GM12878 (cell line): ENCODE measurements at regions not wholly inside any gene's neighbourhood (a gene's known extent, or its start where the extent isn't known, plus 50 kb on each side); places are given as distances from the start of the nearest gene placed in this dataset.

Experiments used
- ATAC-seq: fragments of 200-7000 bp; cut with Tn5 transposase; 3 replicates; pipeline ENCODE4 v1.9.1; 2020; ENCODE audit warnings: mild to moderate bottlenecking, moderate library complexity
- BruUV-seq: library from RNA; stranded (reverse); fragments of 400-500 nt; replicated peaks from 2 replicates; lab custom pipeline; 2021; lab: Mats Ljungman, UMichigan
- CTCF ChIA-PET: fragments of 300-600 bp; sonication (Branson Sonifier 250); formaldehyde crosslinking; extraction: SDS; loops from one replicate; lab custom pipeline; 2021; ENCODE audit warnings: inconsistent platforms; lab: Yijun Ruan, JAX
- POLR2A ChIA-PET: fragments of 350-600 bp; formaldehyde crosslinking; extraction: SDS; loops from one replicate; lab custom pipeline; 2021; ENCODE audit warnings: inconsistent platforms; lab: Charles Lee
- RAD21 ChIA-PET: fragments of 300-600 bp; sonication (Branson Sonifier 250); formaldehyde crosslinking; loops from one replicate; lab custom pipeline; 2023; ENCODE audit warnings: antibody characterized with exemption; ENCODE audit not compliant: unreplicated experiment; lab: Charles Lee
- SMC1A ChIA-PET: fragments of 300-600 bp; sonication (Branson Sonifier 250); formaldehyde crosslinking; loops from one replicate; lab custom pipeline; 2023; ENCODE audit not compliant: unreplicated experiment, uncharacterized antibody; lab: Charles Lee
- DNase-seq: peaks from one replicate; pipeline ENCODE4 v3.0.0-alpha.2; 2011; ENCODE audit warnings: low read depth, low spot score
- FAIRE-seq: peaks from 3 replicates; lab custom pipeline; 2011; peaks lifted over from hg19 to GRCh38; lab: Jason Lieb, UNC
- H2AFZ ChIP-seq: 2 replicates; pipeline ENCODE4 v1.6.0; 2011; ENCODE audit warnings: low read depth, low read length, control low read depth; ENCODE audit not compliant: control insufficient read depth
- H3K27ac ChIP-seq: 2 replicates; pipeline ENCODE4 v1.5.1; 2011; ENCODE audit warnings: control low read depth; ENCODE audit not compliant: control insufficient read depth, insufficient read depth
- H3K27me3 ChIP-seq, 2 experiments: replicated peaks in 1 of 2; 2 replicates each; pipeline versions ENCODE4 v1.6.0 to v1.6.1; 2011; ENCODE audit warnings: low read length in 1 of 2; ENCODE audit not compliant: control insufficient read depth in 2 of 2, insufficient read depth in 2 of 2
- H3K36me3 ChIP-seq, 2 experiments: 2 replicates each; pipeline ENCODE4 v1.5.1; 2011; ENCODE audit warnings: low read length in 1 of 2; ENCODE audit not compliant: control insufficient read depth in 2 of 2, insufficient read depth in 2 of 2
- H3K4me1 ChIP-seq: 2 replicates; pipeline ENCODE4 v1.6.1; 2011; ENCODE audit warnings: mild to moderate bottlenecking, low read length, moderate library complexity, mixed read lengths; ENCODE audit not compliant: control insufficient read depth, insufficient read depth
- H3K4me2 ChIP-seq: 2 replicates; pipeline ENCODE4 v1.6.0; 2011; ENCODE audit warnings: control low read depth; ENCODE audit not compliant: control insufficient read depth, insufficient read depth
- H3K4me3 ChIP-seq: fragments of 200-600 bp; sonication (generic); 2 replicates; pipeline ENCODE4 v1.5.1; 2016
- H3K79me2 ChIP-seq: 2 replicates; pipeline ENCODE4 v1.6.0; 2011; ENCODE audit warnings: low read length; ENCODE audit not compliant: control insufficient read depth, insufficient read depth
- H3K9ac ChIP-seq: 2 replicates; pipeline ENCODE4 v1.8.0; 2011; ENCODE audit warnings: low read length, control low read depth, mixed read lengths; ENCODE audit not compliant: control insufficient read depth, insufficient read depth
- H3K9me3 ChIP-seq: replicated peaks from 3 replicates; pipeline ENCODE4 v1.5.1; 2011; ENCODE audit warnings: mild to moderate bottlenecking, low read length; ENCODE audit not compliant: control insufficient read depth, insufficient read depth
- H4K20me1 ChIP-seq: 2 replicates; pipeline ENCODE4 v1.6.0; 2011; ENCODE audit not compliant: control insufficient read depth, insufficient read depth
- ATF7 ChIP-seq: fragments of 450-650 bp; IDR thresholded peaks from 2 replicates; pipeline ENCODE4 v1.6.1; 2016; ENCODE audit warnings: low read depth, mild to moderate bottlenecking
- CEBPB ChIP-seq, 2 experiments: fragments of 150-350 bp in 1 of 2; IDR thresholded peaks; 2 replicates each; pipeline ENCODE4 v1.6.1; 2012 to 2014; ENCODE audit warnings: low read depth in 2 of 2, low read length in 2 of 2, borderline replicate concordance in 1 of 2, inconsistent platforms in 1 of 2
- ESRRA ChIP-seq: IDR thresholded peaks from 2 replicates; pipeline ENCODE4 v1.6.1; 2012; ENCODE audit warnings: mild to moderate bottlenecking, low read length, improper control_type of control experiment
- GATAD2B ChIP-seq: fragments of 450-650 bp; conservative IDR thresholded peaks from 2 replicates; pipeline ENCODE4 v1.6.1; 2017; ENCODE audit warnings: low read depth, mild to moderate bottlenecking, moderate library complexity
- MTA2 ChIP-seq: fragments of 450-650 bp; IDR thresholded peaks from 2 replicates; pipeline ENCODE4 v1.6.1; 2016; ENCODE audit warnings: low read depth, mild to moderate bottlenecking, moderate library complexity
- PAX5 ChIP-seq: IDR thresholded peaks from 2 replicates; pipeline ENCODE4 v1.6.1; 2011; ENCODE audit warnings: low read depth, low read length, borderline replicate concordance
- STAT3 ChIP-seq: IDR thresholded peaks from 2 replicates; pipeline ENCODE4 v1.6.1; 2011; ENCODE audit warnings: low read depth, low read length, improper control_type of control experiment
- SUZ12 ChIP-seq: fragments of 200-600 bp; sonication (generic); IDR thresholded peaks from one replicate; pipeline ENCODE4 v1.6.1; 2018; ENCODE audit warnings: antibody characterized with exemption, mild to moderate bottlenecking; ENCODE audit not compliant: unreplicated experiment
- TARDBP ChIP-seq: IDR thresholded peaks from 2 replicates; pipeline ENCODE4 v1.6.1; 2016; ENCODE audit warnings: borderline replicate concordance
- WRNIP1 ChIP-seq: IDR thresholded peaks from 2 replicates; pipeline ENCODE4 v1.6.1; 2011; ENCODE audit warnings: low read depth, low read length, improper control_type of control experiment, borderline replicate concordance
- YBX1 ChIP-seq: fragments of 450-650 bp; IDR thresholded peaks from 2 replicates; pipeline ENCODE4 v1.6.1; 2016; ENCODE audit warnings: antibody characterized with exemption
- ZBED1 ChIP-seq: IDR thresholded peaks from 2 replicates; pipeline ENCODE4 v1.6.1; 2016; ENCODE audit warnings: borderline replicate concordance
- WGBS: methylation state at CpG from one replicate; pipeline ENCODE4 v1.1.6; 2016; ENCODE audit warnings: low lambda C conversion rate; ENCODE audit not compliant: insufficient replicate concordance, insufficient coverage; ENCODE audit errors: missing lambda C conversion rate; 5-methylcytosine and 5-hydroxymethylcytosine counted together
- in situ Hi-C: fragments of 300-500 bp; cut with MboI; formaldehyde crosslinking; loops from 9 replicates; pipeline ENCODE4 v1.14.3; 2018; ENCODE audit warnings: mixed read lengths
- intact Hi-C: fragments of 100-400 bp; cut with micrococcal nuclease; formaldehyde crosslinking; loops from one replicate; pipeline ENCODE4 v1.14.2; 2022; ENCODE audit not compliant: unreplicated experiment

- no peak for TF ChIP-seq ESRRA
- no peak for TF ChIP-seq MTA2
- no peak for TF ChIP-seq YBX1
- TF ChIP-seq PAX5: no peak
- TF ChIP-seq GATAD2B: no peak
- Histone ChIP-seq H3K27ac (no peak overlapping the region), H3K27me3 (no peaks in the 10 kb centered on the region), H3K9ac (no peak overlapping the region), H3K4me3 (no peak overlapping the region), H4K20me1 (no peaks in the 10 kb centered on the region), H3K36me3 (no peaks in the 10 kb centered on the region), H3K9me3 (no peaks in the 10 kb centered on the region), H3K4me2 (no peak overlapping the region), H3K79me2 (no peaks in the 10 kb centered on the region), H2AFZ (no peak overlapping the region), H3K4me1 (no peaks in the 10 kb centered on the region)
- POLR2A ChIA-PET: no interaction called here
- DNase-seq: no peak
- intact Hi-C loops: no loop called here
- CTCF ChIA-PET: no interaction called here
- SMC1A ChIA-PET: no interaction called here
- no TSS peak for BruUV-seq
- no peak for FAIRE-seq
- in situ Hi-C loops: no loop called here
- RAD21 ChIA-PET: no interaction called here
- no peak for ATAC-seq
Measured at GRCh38 chrX:155751131-155751530, 130.0 kb upstream of the VAMP7 start.

GRCh38 chrX:155747520-155747919, 133.6 kb upstream of the VAMP7 start:
- Histone ChIP-seq H3K36me3 (no peaks in the 10 kb centered on the region), H3K9ac (no peak overlapping the region), H3K27ac (no peak overlapping the region)
- no peak for ATAC-seq
- POLR2A ChIA-PET: no interaction called here
- CTCF ChIA-PET: no interaction called here
- no TSS peak for BruUV-seq
- TF ChIP-seq STAT3: no peak
- TF ChIP-seq ZBED1: no peak
- no peak for TF ChIP-seq SUZ12
- no peak for TF ChIP-seq ATF7
- no peak for TF ChIP-seq WRNIP1
- no peak for TF ChIP-seq CEBPB (IDR thresholded peaks at IDR 0.05; ENCODE audit: borderline replicate concordance in 1 of 2, low read depth in 2 of 2, low read length in 2 of 2)
- TF ChIP-seq TARDBP: no peak
- TF ChIP-seq GATAD2B: no peak
- TF ChIP-seq, all 136 proteins: peak for 0
- RAD21 ChIA-PET: no interaction called here
- SMC1A ChIA-PET: no interaction called here
- DNase-seq (no peak), FAIRE-seq (no peak)
- intact Hi-C loops: no loop called here
- no peaks in the 10 kb centered on the region for H3K27me3 ChIP-seq
- no peaks in the 10 kb centered on the region for H4K20me1 ChIP-seq
- in situ Hi-C loops: no loop called here
- WGBS: 0% methylated on average over 3 of the region's 3 CpGs
- no peak overlapping the region for H3K4me2 ChIP-seq
- H3K4me1 ChIP-seq: no peaks in the 10 kb centered on the region
- no peaks in the 10 kb centered on the region for H3K9me3 ChIP-seq
- no peaks in the 10 kb centered on the region for H3K79me2 ChIP-seq
- no peak overlapping the region for H3K4me3 ChIP-seq
- H2AFZ ChIP-seq: no peak overlapping the region
